ENCODE measurements at regions not wholly inside any gene's neighbourhood (a gene's known extent, or its start where the extent isn't known, plus 50 kb on each side); places are given as distances from the start of the nearest gene placed in this dataset.

GRCh38 chr11:23688411-23688810, 808.4 kb upstream of the LUZP2 start:
- H3K4me3 ChIP-seq (replicated peaks; ENCODE audit: low read depth, low read length) = no peak overlapping the region
- TF ChIP-seq, protein P1, sequence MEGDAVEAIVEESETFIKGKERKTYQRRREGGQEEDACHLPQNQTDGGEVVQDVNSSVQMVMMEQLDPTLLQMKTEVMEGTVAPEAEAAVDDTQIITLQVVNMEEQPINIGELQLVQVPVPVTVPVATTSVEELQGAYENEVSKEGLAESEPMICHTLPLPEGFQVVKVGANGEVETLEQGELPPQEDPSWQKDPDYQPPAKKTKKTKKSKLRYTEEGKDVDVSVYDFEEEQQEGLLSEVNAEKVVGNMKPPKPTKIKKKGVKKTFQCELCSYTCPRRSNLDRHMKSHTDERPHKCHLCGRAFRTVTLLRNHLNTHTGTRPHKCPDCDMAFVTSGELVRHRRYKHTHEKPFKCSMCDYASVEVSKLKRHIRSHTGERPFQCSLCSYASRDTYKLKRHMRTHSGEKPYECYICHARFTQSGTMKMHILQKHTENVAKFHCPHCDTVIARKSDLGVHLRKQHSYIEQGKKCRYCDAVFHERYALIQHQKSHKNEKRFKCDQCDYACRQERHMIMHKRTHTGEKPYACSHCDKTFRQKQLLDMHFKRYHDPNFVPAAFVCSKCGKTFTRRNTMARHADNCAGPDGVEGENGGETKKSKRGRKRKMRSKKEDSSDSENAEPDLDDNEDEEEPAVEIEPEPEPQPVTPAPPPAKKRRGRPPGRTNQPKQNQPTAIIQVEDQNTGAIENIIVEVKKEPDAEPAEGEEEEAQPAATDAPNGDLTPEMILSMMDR (IDR thresholded peaks at IDR 0.05; ENCODE audit: low read length, missing control alignments) = no peak
- DNase-seq (ENCODE audit: low read depth) = no peak

DNA sequence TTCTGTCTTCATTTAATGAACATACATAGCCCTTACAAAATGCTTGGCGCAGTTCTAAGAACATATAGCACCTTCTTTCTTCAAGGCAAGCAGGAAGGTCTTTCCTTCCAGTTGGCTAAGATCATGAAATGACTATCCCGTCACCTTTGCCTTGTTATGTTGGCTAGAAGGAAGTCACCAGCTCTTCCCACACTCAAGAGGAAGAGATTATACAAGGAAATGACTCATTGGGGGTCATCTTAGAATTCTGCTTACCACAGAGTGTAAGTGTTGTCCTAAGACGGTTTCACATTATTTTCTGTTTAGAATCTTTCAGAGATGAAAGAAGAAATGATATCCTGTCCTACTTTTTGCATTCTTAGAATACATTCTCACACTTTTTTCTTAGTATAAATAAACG, 808.0 kb upstream of the LUZP2 start:
- TF ChIP-seq, protein P1 (IDR thresholded peaks at IDR 0.05; ENCODE audit: low read length, missing control alignments) = no peak
- no peak overlapping the region for H3K4me3 ChIP-seq (replicated peaks; ENCODE audit: low read depth, low read length)
- DNase-seq (ENCODE audit: low read depth) = peak; percentile 49

DNA sequence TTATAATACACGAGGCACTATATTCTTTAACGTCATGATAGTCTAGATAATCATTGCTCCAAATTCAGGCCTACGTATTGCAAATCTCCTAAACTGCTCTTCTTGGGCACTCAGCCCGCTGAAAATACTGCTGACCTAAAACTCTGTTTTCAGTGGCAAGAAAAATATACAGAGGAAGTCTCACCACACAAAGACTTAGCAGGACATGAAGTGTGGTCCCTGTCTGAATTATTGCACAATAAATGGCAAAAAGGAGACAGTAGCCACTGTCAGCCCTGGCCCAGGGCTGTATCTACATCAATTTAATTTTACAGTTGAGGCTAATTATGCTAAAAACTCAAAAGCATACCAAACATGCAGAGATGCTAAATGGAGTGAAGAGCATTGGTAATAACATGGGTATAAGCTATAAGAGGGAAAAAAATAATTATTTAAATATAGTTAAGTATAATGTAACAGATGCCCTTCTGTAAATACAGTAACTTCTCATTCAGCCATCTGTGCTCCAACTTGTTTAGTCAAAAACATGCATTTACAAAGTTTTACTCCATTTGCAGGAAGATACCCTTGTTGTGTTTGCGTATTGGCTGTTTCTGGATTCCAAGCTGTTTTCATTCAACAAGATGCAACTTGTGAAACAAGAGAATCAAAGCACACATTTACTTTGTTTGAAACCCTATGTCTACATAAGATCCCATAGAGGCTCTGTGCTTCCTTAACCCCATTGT, 800.0 kb upstream of the LUZP2 start:
- DNase-seq (ENCODE audit: low read depth) = no peak
- TF ChIP-seq, protein P1 (IDR thresholded peaks at IDR 0.05; ENCODE audit: low read length, missing control alignments) = no peak
- H3K4me3 ChIP-seq (replicated peaks; ENCODE audit: low read depth, low read length) = no peak overlapping the region

DNA sequence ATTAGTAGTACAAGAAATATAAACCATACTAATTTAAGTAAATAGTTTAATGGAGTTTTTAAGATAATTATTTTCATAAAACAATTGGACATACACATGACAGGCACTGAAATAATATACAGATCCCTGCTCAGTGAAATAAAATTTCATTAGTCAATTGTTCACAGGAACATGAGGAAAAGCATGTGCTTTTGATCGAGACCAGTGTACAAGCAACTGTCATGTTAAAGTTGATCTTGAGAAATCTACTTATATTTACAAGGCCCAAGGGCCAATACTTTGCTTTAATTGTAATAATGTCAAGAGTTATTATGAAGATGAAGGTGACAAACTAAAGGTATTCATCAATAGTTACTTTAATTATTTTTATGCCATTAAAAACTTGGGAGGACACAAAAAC, 792.7 kb upstream of the LUZP2 start:
- H3K4me3 ChIP-seq (replicated peaks; ENCODE audit: low read depth, low read length) = no peak overlapping the region
- no peak for DNase-seq (ENCODE audit: low read depth)
- TF ChIP-seq, protein P1 (IDR thresholded peaks at IDR 0.05; ENCODE audit: low read length, missing control alignments) = no peak

- no peak overlapping the region for H3K4me3 ChIP-seq (replicated peaks; ENCODE audit: low read depth, low read length)
- DNase-seq (ENCODE audit: low read depth) = no peak
- TF ChIP-seq, protein P1 (IDR thresholded peaks at IDR 0.05; ENCODE audit: low read length, missing control alignments) = no peak
These were observed 784.9 kb upstream of the LUZP2 start for GRCh38 chr11:23711981-23712380.

DNA sequence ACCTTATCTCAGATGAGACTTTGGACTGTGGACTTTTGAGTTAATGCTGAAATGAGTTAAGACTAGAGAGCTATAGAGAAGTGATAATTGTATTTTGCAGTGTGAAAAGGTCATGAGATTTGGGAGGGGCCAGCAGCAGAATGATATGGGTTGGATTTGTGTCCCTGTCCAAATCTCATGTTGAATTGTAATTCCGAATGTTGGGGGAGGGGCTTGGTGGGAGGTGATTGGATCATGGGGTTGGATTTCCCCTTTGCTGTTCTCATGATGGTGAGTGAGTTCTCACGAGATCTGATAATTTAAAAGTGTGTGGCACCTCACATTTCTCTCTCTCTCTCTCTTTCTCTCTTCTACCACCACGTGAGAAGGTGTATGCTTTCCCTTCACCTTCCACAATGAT, 777.8 kb upstream of the LUZP2 start:
- TF ChIP-seq, protein P1 (IDR thresholded peaks at IDR 0.05; ENCODE audit: low read length, missing control alignments) = no peak
- no peak overlapping the region for H3K4me3 ChIP-seq (replicated peaks; ENCODE audit: low read depth, low read length)
- no peak for DNase-seq (ENCODE audit: low read depth)

- no peak overlapping the region for H3K4me3 ChIP-seq (replicated peaks; ENCODE audit: low read depth, low read length)
- TF ChIP-seq, protein P1 (IDR thresholded peaks at IDR 0.05; ENCODE audit: low read length, missing control alignments) = no peak
- DNase-seq (ENCODE audit: low read depth) = no peak
These were observed 773.0 kb upstream of the LUZP2 start for GRCh38 chr11:23723861-23724260.

Data from fibroblast of pulmonary artery (primary cell).